ENCODE measurements at regions not wholly inside any gene's neighbourhood (a gene's known extent, or its start where the extent isn't known, plus 50 kb on each side); places are given as distances from the start of the nearest gene placed in this dataset.

- peak; percentile 23 for DNase-seq (ENCODE audit: low read depth)
- no peak for TF ChIP-seq CTCF (IDR thresholded peaks at IDR 0.05; ENCODE audit: control insufficient read depth, extremely low read depth, insufficient read depth)
- H3K4me3 ChIP-seq (ENCODE audit: low read depth, low read length), result no peak overlapping the region
Observed at GRCh38 chr2:187075199-187075635, 226.2 kb upstream of the ZSWIM2 start.

- no peak overlapping the region for H3K4me3 ChIP-seq (ENCODE audit: low read depth, low read length)
Observed at GRCh38 chr2:187058198-187058597, 209.2 kb upstream of the ZSWIM2 start.

GRCh38 chr2:187057466-187057865 lies 208.5 kb upstream of the ZSWIM2 start:
- TF ChIP-seq CTCF (IDR thresholded peaks at IDR 0.05; ENCODE audit: control insufficient read depth, extremely low read depth, insufficient read depth), result no peak
- H3K4me3 ChIP-seq (ENCODE audit: low read depth, low read length), result no peak overlapping the region
- no peak for DNase-seq (ENCODE audit: low read depth)

More at GRCh38 chr2:187058198-187058597, 209.2 kb upstream of the ZSWIM2 start:
- no peak for TF ChIP-seq CTCF (IDR thresholded peaks at IDR 0.05; ENCODE audit: control insufficient read depth, extremely low read depth, insufficient read depth)
- no peak for DNase-seq (ENCODE audit: low read depth)

GRCh38 chr2:187056416-187057334 lies 207.7 kb upstream of the ZSWIM2 start:
- no peak for TF ChIP-seq CTCF (IDR thresholded peaks at IDR 0.05; ENCODE audit: control insufficient read depth, extremely low read depth, insufficient read depth)
- DNase-seq (ENCODE audit: low read depth), result no peak
- H3K4me3 ChIP-seq (ENCODE audit: low read depth, low read length), result no peak overlapping the region

- no peak overlapping the region for H3K4me3 ChIP-seq (ENCODE audit: low read depth, low read length)
- no peak for TF ChIP-seq CTCF (IDR thresholded peaks at IDR 0.05; ENCODE audit: control insufficient read depth, extremely low read depth, insufficient read depth)
- DNase-seq (ENCODE audit: low read depth), result no peak
Observed at GRCh38 chr2:187055463-187055862, 206.5 kb upstream of the ZSWIM2 start.

- no peak for TF ChIP-seq CTCF (IDR thresholded peaks at IDR 0.05; ENCODE audit: control insufficient read depth, extremely low read depth, insufficient read depth)
- H3K4me3 ChIP-seq (ENCODE audit: low read depth, low read length), result no peak overlapping the region
Observed at GRCh38 chr2:187054501-187055319, 205.7 kb upstream of the ZSWIM2 start.

More at GRCh38 chr2:187054501-187055319, 205.7 kb upstream of the ZSWIM2 start:
- DNase-seq (ENCODE audit: low read depth), result no peak

Measured in LNCaP clone FGC (cell line).